NCI-H1930 (cell line): ENCODE measurements at regions not wholly inside any gene's neighbourhood (a gene's known extent, or its start where the extent isn't known, plus 50 kb on each side); places are given as distances from the start of the nearest gene placed in this dataset.

ENCODE experiments used
- DNase-seq, 2 experiments: peaks; one replicate each; lab custom pipeline; 2025; lab: John Stamatoyannopoulos, UW

DNA sequence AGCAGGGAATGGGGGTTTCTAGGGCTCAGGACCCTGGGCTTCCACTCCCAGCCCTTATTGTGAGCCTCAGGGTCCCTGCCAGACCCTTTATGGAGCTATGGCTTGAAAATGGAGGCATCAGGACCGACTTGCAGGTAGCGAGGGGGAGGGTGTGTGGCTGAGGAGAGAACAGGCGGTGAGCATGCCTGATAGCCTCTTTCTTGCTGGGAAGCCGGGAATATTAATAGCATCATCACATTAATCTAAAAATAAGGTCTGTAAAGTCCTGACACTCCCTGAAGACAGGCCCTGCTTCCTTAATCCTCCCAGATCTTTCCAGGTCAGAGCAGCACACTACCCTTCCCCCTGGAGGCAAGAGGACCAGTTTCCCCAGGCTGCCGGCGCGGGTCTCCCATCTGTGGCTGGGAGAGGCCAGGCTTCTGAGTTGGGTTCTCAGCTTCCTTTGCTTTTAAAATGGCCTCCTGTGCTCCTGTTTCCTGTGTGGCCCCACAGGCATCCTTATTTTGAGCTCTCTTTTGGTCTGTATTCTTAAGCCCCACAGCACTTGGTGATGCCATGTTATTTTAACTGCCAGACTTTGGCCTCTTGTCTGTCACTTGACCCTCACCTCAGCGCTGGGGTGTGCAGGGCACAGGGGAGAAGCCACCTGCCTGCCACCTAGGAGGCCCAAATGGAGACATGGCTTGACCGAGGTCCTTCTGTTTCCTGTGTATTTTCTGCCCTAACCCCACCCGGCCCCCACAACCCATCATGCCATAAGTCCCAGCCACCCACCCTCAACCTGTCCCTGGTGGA lies 185.0 kb upstream of the TOPAZ1 start:
- no peak for DNase-seq

DNA sequence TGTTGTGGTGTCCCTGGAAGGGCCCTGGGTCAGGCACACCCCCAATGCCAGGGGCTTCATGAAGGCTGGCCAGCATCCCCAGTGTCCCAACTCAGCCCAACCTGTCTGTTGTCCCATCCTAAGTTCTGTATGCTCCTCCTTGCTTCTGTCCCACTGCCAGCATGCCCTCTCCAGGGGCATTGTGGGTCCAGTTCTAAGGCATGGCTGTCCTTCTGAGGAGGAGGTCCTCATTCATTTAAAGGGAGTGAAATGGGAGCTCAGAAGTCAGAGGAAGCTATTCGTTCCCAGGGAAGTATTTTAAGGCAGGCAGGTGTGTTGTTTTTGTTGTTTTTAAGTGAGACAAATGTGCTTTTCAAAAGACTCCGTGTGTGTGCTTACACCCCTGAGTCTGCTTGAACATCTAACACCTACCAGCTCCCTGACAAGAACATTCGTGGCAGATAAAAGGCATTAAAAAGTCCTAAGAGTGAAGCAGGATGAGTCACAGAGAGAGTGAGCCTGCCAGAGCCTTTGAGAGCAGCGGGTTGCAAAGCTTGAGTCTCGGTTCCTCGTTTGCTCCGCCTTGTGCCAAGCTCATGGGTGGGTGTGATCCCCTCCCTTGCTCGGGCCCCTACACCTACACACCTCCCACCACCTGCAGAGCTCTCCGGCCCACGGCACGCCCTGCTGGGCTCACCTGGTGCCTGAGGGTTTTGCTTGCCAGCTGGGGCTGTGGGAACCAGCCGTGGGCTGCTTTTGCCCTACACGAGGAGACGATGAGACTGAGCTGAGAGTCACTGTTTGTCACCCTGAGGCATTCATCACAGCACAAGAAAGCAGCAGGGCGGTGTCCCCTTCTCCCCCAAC lies 183.4 kb upstream of the TOPAZ1 start:
- DNase-seq, result no peak

DNA sequence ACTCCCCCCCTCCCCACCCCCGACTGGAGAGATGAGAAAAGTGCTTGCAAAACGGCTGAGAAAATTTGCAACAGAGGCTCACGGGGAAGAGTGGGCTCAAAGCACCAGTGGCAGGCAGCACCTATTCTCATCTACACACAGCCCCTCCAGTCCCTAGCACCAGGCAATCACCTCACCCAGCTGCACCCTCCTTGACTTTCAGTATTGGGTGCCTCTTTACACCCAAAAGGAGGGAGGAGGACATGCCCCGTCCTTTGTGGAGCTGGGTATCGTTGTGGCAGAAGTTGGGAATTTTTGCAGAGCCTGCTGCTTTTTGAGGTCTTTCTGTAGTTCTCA lies 182.8 kb upstream of the TOPAZ1 start:
- DNase-seq, result no peak

DNA sequence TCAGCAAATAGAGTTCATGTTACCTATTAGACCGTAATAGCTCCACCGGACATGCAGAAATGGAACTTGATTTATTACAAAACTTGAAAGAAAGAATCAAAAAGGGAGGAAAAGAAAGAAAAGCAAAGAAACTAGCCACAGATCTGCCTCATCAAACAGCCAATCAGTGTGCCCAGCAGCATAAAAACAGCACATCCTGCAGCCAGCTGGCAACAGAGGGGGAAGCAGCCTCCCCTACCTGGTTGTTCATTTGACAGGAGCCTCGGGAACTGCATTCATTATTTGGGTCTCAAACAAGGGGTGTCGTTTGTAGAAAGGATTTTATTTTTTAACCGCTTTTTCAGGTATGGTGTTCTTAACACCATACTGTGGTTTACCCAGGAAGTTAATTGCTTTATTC lies 181.5 kb upstream of the TOPAZ1 start:
- no peak for DNase-seq

DNA sequence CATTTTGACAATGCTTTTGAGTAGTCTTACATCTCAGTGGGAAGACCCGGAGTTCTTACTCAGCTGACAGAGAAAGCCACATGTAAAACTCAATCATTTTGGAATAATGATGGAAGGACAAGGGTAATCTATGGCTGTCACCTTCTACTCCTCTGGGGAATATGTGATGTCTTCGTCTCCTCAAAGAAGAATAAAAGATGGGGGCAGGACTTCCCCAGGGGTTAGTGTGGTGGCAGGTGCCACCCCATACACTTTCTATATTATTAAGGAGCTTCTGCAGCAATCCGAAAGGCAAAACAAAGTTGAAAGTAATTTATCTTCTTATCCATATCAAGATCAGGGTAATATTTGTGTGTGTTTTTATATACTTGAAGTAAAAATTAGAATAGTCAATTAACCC lies 180.4 kb upstream of the TOPAZ1 start:
- DNase-seq, result no peak

DNA sequence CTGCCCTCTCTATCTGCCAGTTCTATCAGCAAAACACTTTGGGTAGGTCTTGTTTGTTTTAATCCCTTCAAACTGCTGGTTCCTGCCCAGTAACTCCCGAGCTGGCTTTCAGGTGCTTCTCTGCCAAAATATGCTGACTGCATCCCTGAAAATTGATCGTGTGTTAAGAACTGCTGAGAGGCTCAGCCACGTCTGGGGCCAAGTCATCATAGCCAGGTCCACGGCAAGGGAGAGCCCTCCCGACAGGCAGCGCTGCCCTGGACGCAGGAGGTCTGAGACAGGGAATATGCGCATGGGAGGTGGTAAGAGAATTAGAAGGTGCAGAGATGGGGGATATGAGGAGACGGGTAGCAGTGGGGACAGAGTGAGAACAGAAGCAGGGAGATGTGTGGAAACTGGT lies 179.7 kb upstream of the TOPAZ1 start:
- no peak for DNase-seq

DNA sequence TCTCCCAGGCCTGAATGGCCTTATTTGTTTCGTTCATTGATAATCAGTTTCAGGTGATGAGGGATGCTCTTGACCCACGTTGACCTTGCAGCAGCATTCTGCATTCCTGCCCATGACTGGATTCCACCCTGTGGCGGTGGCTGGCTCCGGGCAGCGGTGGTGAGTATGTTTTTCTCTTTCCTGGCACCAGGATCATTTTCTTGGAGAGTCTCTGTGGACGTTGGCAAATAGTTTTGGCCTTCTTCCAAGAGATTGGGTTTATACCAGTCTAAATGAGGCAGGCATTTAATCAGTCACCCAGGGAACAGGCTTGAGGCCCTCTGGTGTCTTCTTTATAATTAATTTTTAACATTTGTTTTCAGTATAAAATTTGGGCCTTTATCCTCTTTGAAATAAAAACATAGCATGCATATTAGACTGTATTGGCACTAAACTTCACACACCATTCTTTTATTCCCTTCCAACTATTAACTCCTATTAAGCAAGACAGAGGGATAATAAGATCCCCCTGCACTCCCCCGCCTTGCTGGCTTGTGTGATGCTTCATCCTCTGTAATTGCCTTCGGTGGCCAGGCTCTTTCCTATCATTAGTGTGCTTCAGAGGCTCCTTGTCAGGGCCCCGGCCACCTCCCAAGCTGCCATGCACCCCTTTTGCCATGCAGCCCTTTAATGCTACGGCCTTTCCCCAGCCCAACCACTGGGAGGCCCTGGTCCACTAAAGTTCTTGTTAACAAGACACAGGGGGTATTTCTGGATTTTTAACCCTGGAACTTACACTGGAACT lies 176.2 kb upstream of the TOPAZ1 start:
- no peak for DNase-seq

DNA sequence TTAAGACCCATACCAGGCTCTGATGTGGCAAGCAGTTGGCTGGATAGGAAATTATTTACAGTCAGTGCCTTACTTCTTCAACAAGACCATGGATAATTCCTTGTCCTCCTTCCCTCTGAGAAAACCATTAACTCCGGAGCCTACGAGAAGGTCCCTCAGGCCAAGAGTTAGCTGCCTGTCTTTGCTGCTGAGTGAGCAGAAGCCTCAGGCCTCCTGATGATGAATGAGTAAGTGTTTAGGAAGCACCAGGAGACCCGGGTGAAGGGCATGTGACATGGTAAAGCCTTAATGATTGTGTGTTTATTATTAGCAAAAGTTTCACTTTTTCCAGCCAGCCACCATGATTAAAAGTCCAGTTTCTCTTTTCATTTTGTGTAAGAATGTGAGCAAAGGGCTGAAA lies 174.9 kb upstream of the TOPAZ1 start:
- no peak for DNase-seq

DNA sequence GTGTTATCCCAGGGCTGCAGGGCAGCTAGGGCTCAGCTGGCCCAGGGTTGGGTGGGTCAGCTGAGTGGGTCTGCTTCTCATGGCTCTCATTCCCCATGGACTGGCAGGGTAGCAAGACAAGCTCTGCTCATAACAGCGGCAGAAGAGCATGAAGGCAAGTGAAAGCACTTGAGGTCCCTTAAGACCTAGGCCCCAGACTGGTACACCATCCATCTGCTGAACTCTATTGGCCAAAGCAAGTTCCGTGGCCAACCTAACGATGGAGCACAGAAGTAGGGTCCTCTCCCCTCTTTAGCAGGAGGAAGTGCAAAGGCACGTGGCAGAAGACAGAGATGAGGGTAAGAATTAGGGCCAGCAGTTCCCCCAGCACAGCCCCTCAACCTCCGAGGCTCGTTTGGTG lies 174.3 kb upstream of the TOPAZ1 start:
- DNase-seq, result no peak

DNA sequence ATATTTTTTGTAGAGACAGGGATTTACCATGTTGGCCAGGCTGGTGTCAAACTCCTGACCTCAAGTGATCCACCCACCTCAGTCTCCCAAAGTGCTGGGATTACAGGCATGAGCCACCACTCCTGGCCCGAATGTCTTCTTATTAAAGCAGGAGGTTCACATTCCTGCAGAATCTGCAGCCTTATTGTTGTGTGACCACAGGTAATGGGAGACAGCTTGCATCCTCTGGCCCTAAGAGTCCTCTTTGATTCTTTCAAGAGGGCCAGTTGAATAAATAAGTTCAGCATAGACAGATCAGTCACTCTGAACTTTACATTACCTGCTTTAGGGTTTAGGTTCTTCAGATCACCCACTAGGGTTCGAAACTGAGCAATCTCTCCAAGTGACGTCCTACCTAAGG lies 172.9 kb upstream of the TOPAZ1 start:
- DNase-seq, result no peak

DNA sequence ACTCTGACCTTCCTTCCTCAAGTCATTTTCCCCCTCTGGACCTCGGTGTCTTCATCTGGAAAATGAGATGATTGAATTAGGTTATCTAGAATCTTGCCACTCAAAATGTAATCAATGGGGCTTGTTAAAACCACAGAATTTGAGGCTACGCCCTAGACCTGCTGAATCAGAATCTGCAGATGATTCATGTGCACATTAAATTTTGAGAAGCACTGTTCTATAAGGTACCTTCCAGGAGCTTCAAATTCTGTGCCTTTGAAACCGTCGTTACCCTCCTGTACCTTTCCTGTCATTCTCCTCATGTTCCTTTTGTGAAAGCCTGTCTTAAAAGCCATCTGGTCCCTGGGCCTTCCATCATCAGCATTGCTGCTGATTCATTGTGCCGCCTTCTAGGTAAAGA lies 172.4 kb upstream of the TOPAZ1 start:
- DNase-seq, result no peak

DNA sequence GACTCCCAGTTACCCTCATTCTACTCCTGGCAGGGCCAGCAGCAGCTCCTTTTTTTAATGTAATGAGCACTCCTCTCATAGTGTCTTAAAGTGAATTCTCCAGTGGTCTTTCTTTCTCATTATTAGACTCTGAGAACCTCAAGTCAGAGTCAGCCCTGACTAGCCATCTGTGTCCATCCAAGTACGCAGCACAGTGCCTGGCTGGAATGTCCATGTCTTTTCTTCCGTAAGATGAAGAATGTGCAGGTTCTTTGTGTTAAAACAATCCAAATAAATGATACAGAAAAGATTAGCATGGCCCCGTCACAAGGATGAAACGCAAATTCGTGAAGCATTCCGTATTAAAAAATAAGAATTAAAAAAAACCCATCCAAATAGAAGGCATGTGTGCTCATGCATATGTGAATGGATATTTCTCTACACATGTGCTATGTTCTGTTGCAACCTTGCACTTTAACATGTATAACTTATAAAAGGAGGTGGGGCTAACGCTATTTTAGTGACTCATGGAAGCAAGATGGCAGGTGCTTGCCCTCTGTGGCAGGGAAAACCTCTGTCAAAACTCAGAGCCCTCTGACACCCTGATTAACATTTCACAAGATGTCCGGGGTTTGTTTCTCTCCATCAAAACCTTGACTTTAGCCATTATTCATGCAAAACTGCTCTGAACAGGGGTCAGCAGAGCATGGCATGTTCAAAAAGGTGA lies 170.7 kb upstream of the TOPAZ1 start:
- DNase-seq, result no peak

DNA sequence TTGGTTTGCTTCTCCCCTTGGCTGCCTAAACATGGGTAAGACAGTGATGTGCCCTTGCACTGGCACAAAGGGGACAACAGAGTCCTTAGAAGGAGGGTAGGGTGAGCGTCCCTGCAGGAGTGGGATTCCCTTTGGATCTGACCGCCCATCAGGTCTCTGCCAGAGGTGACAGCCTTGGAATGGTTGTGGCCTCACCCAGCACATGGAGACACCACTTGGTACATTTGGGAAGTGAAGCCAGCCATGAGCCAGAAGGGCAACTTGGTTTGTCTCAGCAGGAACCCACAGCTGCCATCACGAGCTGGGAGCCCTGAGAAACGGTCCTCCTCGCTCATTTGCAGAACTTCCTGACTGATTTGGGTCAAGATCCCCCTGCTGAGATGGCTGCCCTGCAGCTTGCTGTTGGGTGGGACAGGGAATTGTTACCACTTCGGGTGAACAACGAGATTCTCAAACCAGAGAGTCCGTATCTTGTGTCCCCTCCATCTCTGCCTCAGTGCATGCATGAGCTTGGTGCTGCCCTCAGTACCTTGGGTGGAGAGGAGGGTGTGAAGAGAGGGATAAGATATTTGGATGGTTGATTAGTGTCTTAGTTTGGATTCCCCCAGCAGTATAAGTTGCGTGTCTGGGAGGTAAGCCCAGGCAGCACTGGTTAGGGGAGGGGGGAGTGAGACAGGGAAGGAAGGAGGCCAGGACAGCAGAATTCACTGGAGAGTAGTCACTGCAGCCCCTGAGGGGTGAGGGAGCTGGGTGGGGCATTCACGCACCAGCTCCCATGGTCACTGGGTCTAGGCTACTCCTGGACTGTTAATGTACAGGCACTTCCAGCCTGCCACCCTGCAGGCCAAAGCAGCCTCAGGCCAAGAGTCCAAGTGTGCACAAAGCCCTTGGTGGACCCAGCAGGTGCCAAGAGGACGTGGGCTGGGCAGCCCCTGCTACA lies 168.8 kb upstream of the TOPAZ1 start:
- no peak for DNase-seq

DNA sequence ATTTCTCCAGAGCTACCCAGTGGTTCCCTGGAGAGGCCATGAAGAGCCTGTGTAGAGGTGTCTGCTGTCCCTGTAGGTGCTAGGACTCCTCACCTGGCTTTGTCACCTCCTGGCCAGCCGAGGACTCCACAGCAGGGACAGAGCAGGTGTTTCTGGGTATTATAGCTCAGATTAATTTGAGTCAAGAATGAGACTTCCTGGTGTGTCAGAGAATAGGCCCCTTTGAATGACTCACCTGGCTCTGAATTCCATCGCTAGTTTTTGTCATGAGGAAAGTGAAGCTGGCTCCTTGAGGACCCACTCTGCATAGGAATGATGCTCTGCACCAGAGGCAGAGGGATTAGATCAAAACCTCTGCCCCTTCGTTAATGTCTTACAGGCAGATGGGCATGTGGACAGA lies 167.5 kb upstream of the TOPAZ1 start:
- DNase-seq, result no peak

DNA sequence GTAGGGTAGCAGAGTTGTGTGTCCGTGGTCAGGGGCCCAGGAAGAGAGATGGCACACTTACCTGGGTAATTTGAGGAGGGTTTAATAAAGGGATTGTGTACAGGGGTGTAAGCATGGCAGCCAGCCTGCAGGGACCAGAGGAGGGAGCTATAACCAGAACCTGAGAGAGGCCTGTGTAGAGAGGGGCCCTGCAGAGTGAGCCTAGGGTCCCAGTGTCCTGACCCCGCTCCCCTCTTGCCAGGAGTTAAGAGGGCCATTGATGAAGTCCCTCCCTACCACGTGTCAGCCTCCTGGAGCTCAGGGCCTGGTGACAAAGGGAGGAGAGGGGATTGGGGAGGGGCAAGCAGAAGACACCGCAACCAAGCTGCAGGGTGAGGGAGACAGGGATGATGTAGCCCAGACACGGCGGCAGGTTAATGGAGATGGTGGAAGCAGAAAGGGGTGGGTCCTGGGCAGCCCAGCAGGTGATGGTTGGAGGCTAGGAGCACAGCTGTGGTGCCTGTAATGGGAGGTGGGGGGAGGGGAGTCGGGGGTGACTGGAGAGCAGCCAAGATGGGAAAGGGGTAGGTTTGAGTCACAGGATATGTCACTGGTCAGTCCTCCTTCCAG lies 165.4 kb upstream of the TOPAZ1 start:
- DNase-seq, result no peak

DNA sequence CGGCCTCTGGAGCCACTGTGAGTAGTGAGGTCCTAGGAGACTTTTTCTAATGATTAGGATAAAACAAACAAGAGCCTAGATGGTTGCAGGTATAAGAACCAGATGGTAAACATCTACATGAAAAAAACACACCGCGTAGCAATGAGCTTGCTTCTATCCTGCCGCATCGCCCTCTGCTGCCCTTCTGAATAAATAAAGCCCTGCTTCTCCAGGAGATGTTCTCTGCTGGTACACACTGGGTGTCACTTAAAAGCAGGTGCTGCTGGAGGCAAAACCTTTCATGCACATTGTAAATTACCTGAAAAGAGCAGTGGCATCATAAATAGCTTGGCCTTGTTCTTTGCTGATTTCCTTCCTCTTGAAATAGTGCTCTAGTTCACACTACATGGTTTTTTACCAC lies 164.4 kb upstream of the TOPAZ1 start:
- DNase-seq, result no peak

DNA sequence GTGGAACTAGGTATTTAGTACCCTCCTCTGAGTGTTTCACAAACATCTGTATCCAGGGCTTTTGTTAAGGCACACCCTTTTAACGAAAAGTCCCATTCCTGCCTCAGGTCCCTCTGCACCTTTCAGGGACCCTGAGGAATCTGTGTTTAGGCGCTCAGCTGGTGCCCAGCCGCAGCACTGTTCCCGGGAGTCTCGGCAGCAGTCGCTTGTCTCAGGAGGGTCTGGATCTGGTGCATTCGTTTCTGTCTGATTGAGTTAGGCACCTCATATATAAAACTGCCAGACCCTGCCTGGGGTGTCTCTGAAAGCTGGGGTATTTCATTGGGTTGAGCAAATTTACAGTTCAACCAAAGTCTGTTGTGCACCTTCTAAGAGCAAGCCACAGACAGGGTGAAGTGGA lies 162.8 kb upstream of the TOPAZ1 start:
- no peak for DNase-seq

DNA sequence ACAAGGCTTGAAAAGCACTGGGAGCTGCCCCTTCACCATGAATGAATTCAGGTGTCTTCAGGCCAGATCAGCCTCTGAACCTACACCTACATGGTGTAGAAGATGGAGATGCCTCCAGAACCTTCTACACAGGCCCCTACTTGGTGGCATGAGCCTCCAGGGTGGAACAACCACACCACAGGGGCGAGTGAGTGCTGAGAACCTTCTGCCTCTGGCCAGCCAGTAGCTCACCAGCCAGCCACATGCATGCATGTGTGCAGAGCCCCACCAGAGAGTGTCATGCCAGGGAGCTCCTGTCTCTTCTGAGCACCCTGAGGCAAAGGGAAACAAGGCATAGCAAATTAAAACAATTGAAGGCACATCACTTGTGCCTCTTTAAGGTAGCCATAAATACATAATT lies 161.8 kb upstream of the TOPAZ1 start:
- DNase-seq, result no peak

DNA sequence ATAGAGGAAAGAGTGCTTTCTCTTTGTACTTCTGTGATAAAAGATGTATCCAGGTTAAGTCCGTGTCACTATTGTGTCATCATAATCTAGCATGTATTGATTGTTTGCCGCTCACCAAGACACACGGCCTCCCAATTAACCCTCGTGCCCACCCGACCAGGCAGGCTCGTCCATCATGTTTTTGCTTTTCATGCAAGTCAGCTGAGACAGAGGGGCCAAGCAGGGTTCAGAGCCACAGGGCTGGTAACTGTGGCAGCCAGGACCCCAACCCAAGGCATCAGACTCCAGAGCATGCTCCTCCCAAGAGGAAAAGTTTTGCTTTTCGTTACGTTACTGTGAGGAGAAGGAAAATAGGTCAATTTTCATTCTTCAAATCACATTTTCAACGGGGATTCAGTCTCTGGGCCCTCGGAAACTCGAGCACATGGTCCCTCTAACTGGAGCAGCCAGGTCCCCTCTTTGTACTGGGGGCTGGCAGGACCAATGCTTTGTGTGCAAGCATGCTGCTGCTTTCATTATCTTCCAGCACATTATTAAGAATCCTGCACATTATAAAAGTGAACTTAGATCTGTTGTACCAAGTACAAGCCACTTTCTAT lies 161.1 kb upstream of the TOPAZ1 start:
- no peak for DNase-seq

DNA sequence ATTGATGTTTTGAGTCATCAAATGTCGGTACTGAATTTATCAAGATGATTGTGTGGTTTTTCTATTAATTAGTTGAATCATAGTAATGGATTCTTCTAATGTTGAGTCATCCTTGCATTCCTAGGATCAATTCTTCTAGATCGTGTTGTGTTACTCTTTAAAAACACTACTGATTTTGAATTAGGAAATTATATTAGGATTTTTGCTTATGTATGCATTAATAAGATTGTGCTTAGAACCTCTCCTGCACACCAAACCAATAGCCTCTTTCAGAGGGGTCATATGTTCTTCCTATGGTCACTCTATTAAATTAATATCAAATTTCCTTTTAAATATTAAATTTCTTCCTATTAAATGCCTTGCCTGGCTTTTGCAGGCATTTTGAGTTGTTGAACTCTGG lies 151.7 kb upstream of the TOPAZ1 start:
- DNase-seq, result no peak
